Endothelial cell (in vitro differentiated cells): ENCODE measurements at regions not wholly inside any gene's neighbourhood (a gene's known extent, or its start where the extent isn't known, plus 50 kb on each side); places are given as distances from the start of the nearest gene placed in this dataset.

Source experiments
- DNase-seq: peaks from one replicate; pipeline ENCODE4 v3.0.0; 2021; ENCODE audit warnings: low spot score
- H3K27ac Mint-ChIP-seq: one replicate; pipeline ENCODE4 v1.8.0; 2021; ENCODE audit warnings: mixed read lengths, inconsistent platforms; ENCODE audit not compliant: unreplicated experiment
- H3K27me3 Mint-ChIP-seq: one replicate; pipeline ENCODE4 v1.8.0; 2021; ENCODE audit warnings: mild to moderate bottlenecking, moderate library complexity, mixed read lengths, inconsistent platforms; ENCODE audit not compliant: unreplicated experiment
- H3K36me3 Mint-ChIP-seq: one replicate; pipeline ENCODE4 v1.8.0; 2021; ENCODE audit warnings: mild to moderate bottlenecking, low read depth, mixed read lengths, inconsistent platforms; ENCODE audit not compliant: unreplicated experiment
- H3K4me1 Mint-ChIP-seq: one replicate; pipeline ENCODE4 v1.8.0; 2021; ENCODE audit warnings: mild to moderate bottlenecking, mixed read lengths, inconsistent platforms; ENCODE audit not compliant: unreplicated experiment
- H3K4me3 Mint-ChIP-seq: one replicate; pipeline ENCODE4 v1.8.0; 2021; ENCODE audit warnings: mild to moderate bottlenecking, mixed read lengths, inconsistent platforms; ENCODE audit not compliant: unreplicated experiment
- H3K9me3 Mint-ChIP-seq: one replicate; pipeline ENCODE4 v1.8.0; 2021; ENCODE audit warnings: mixed read lengths, inconsistent platforms; ENCODE audit not compliant: unreplicated experiment
- CTCF ChIP-seq: fragments of 200-600 bp; sonication (generic); IDR thresholded peaks from one replicate; pipeline ENCODE4 v1.5.0; 2021; ENCODE audit warnings: antibody characterized with exemption; ENCODE audit not compliant: unreplicated experiment

DNA sequence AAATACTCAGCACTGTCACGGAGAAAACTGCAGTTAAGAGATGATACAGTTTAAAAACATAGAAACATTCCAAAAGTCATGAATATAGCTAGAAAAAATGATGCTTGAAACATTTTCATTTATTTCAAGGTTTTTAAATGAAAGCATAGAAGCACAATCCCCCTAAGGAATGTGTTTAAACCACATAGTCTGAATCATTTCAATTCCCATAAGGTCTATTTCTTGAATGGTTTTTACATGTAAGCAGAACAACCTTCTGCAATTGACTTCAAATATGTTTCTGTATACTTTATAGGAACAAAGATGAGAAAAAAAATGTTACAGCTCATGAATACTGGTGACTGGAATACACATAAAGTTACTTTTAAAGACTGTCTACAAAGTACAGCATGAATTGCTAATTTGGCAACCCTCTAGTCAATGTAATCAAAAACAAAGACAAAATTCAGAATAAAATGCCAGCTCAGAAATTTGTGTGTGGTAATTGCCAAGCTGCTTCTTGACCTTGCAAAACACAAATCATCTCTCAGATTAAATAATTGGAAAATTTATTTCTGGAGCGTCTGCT, 886.4 kb upstream of the ADGRL3 start:
- H3K9me3 Mint-ChIP-seq: no peaks in the 10 kb centered on the region
- no peak for TF ChIP-seq CTCF
- no peak overlapping the region for H3K4me3 Mint-ChIP-seq
- H3K4me1 Mint-ChIP-seq: no peaks in the 10 kb centered on the region
- H3K27me3 Mint-ChIP-seq: no peaks in the 10 kb centered on the region
- H3K27ac Mint-ChIP-seq: no peak overlapping the region
- H3K36me3 Mint-ChIP-seq: no peaks in the 10 kb centered on the region
- DNase-seq: no peak

- Mint-ChIP-seq H3K9me3 (no peaks in the 10 kb centered on the region), H3K4me3 (no peak overlapping the region), H3K36me3 (no peaks in the 10 kb centered on the region), H3K27ac (no peak overlapping the region), H3K4me1 (no peaks in the 10 kb centered on the region), H3K27me3 (no peaks in the 10 kb centered on the region)
- TF ChIP-seq CTCF: no peak
- DNase-seq: no peak
Measured at GRCh38 chr4:60314416-60314815, 885.7 kb upstream of the ADGRL3 start.

DNA sequence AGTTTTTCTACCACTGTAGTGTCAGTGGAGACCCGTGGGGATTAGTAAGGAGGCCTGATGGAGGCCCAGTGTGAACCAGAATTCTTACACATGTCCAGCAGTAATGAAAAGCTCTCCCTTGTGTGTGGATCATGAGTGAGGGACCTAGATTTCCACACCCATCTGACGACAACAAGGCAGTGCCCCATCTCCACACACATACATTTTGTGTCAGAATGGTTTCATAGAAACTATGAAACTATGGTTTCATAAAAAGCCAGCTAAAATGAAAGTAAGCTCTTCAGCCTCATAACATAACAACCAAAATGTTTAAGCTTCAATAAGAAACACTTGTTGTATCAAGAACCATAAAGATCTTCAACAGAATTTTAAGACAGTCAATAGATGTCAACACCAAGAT, 884.5 kb upstream of the ADGRL3 start:
- no peak for TF ChIP-seq CTCF
- no peak for DNase-seq
- Mint-ChIP-seq H3K9me3 (no peaks in the 10 kb centered on the region), H3K4me1 (no peaks in the 10 kb centered on the region), H3K4me3 (no peak overlapping the region), H3K36me3 (no peaks in the 10 kb centered on the region), H3K27ac (no peak overlapping the region), H3K27me3 (no peaks in the 10 kb centered on the region)

DNA sequence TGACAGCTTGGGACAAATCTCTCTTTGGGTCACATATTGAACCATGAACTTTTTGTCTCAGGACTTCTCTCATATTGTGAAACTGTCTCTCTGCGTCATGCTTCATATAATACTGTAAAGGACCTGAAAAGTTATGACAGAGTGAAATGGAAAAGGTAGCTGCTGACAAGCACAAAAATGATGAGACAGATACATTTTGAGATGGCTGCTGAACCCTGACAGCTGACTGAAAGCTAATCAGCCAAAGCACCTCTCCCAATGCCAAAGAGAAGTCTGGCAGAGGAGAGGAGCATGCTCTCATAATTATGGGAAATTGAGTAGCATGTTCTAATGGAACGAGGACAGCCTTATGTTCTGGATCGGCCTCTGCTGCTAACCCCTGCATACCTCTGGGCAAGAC, 873.4 kb upstream of the ADGRL3 start:
- no peaks in the 10 kb centered on the region for H3K27me3 Mint-ChIP-seq
- DNase-seq: no peak
- no peak for TF ChIP-seq CTCF
- H3K4me1 Mint-ChIP-seq: no peaks in the 10 kb centered on the region
- H3K36me3 Mint-ChIP-seq: no peaks in the 10 kb centered on the region
- no peak overlapping the region for H3K27ac Mint-ChIP-seq
- no peak overlapping the region for H3K4me3 Mint-ChIP-seq
- no peaks in the 10 kb centered on the region for H3K9me3 Mint-ChIP-seq

DNA sequence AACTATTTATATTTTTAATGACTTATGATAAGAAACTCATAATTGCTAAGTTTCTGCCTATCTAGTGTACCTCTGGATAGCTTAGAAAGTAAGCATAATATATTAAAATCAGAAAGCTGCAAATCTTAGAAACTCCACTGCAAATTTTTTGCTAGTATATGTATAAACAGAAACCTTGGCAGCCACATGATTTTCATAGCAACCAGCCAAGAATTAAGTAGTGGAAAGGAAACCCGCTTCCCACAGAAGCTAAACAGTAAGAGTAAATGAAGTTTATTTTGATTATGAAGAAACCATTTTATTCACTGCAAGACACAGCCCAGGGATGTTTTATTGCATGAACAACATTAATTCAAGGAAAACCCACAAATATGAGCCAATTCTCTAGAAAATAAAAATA, 872.5 kb upstream of the ADGRL3 start:
- no peak overlapping the region for H3K27ac Mint-ChIP-seq
- no peak for DNase-seq
- no peak for TF ChIP-seq CTCF
- H3K27me3 Mint-ChIP-seq: no peaks in the 10 kb centered on the region
- H3K9me3 Mint-ChIP-seq: no peaks in the 10 kb centered on the region
- H3K4me3 Mint-ChIP-seq: no peak overlapping the region
- H3K4me1 Mint-ChIP-seq: no peaks in the 10 kb centered on the region
- no peaks in the 10 kb centered on the region for H3K36me3 Mint-ChIP-seq
